HG02571 (cell line): ENCODE measurements at regions not wholly inside any gene's neighbourhood (a gene's known extent, or its start where the extent isn't known, plus 50 kb on each side); places are given as distances from the start of the nearest gene placed in this dataset.

Experiments used
- ATAC-seq: cut with Tn5 transposase; IDR thresholded peaks from one replicate; pipeline ENCODE4 v1.9.1; 2021; ENCODE audit warnings: mild to moderate bottlenecking, moderate library complexity; ENCODE audit not compliant: unreplicated experiment

GRCh38 chr1:173420330-173420806 lies 56.8 kb upstream of the PRDX6 start:
- ATAC-seq = no peak

- ATAC-seq = no peak
Measured at GRCh38 chr1:173421286-173421685, 55.8 kb upstream of the PRDX6 start.

GRCh38 chr1:173421789-173422188 lies 55.3 kb upstream of the PRDX6 start:
- ATAC-seq = no peak

GRCh38 chr1:173422456-173422976 lies 54.6 kb upstream of the PRDX6 start:
- no peak for ATAC-seq

- ATAC-seq = no peak
Measured at GRCh38 chr1:173423291-173423690, 53.8 kb upstream of the PRDX6 start.

- ATAC-seq = no peak
Measured at GRCh38 chr1:173424143-173424542, 53.0 kb upstream of the PRDX6 start.

- ATAC-seq = no peak
Measured at GRCh38 chr1:173424782-173425407, 52.2 kb upstream of the PRDX6 start.

GRCh38 chr1:173426057-173426456 lies 51.1 kb upstream of the PRDX6 start:
- ATAC-seq = no peak

GRCh38 chr1:173427146-173428054 lies 49.7 kb upstream of the PRDX6 start:
- ATAC-seq = no peak
